ENCODE measurements at regions not wholly inside any gene's neighbourhood (a gene's known extent, or its start where the extent isn't known, plus 50 kb on each side); places are given as distances from the start of the nearest gene placed in this dataset.

GRCh38 chr5:40389591-40389990, 290.1 kb upstream of the PTGER4 start:
- no peak for DNase-seq (ENCODE audit: low read depth in 2 of 2)

- DNase-seq (ENCODE audit: low read depth in 2 of 2), result no peak
Measured at GRCh38 chr5:40386289-40386688, 293.4 kb upstream of the PTGER4 start.

DNA sequence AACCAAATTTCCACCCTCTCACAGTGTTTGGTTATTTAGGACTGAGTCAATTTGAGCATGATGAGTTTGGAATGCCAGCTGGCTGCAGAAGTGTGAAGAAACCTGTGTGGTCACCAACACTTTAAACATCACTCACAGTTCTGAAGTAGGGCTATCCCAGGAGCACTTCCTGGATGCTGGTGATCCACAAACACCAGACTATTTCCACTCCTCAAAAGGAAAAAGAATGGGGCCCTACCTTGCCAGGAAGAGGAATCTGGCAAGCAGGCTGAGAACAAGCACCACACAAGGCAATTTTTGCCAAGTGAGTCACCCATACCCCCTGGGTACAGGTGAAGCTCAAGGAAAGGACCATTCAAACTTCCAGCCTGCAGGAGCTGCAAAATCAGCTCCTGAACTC, 294.2 kb upstream of the PTGER4 start:
- no peak for DNase-seq (ENCODE audit: low read depth in 2 of 2)

DNA sequence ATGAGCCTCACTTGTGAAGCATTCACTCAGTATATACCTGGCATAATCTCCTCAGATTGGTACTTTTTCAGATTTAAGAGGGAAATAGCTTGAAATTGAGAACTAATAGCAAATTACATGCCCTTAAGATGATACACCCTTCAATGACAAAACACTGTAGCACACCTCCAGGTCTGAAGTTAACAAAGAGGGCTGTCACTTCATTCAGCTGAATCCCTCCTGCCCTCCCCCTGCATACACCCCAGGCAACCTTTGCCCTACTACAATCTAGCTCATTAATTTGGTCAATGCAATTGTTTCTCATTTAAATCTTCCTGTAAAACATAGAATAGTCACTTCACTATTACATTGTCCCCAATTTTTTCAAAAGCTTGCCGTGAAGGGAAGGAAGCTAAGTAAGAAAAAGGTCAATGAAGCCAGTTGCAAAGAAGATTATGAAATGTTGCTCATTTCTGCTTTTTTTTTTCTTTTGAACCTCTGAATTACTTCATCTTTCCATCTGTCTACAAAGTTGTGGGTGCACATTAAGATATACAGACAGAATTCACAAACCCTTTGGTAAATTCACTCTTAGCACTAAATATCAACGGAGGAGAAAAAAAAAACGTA, 294.8 kb upstream of the PTGER4 start:
- DNase-seq (ENCODE audit: low read depth in 2 of 2), result no peak

- no peak for DNase-seq (ENCODE audit: low read depth in 2 of 2)
Measured at GRCh38 chr5:40383749-40384651, 295.7 kb upstream of the PTGER4 start.

DNA sequence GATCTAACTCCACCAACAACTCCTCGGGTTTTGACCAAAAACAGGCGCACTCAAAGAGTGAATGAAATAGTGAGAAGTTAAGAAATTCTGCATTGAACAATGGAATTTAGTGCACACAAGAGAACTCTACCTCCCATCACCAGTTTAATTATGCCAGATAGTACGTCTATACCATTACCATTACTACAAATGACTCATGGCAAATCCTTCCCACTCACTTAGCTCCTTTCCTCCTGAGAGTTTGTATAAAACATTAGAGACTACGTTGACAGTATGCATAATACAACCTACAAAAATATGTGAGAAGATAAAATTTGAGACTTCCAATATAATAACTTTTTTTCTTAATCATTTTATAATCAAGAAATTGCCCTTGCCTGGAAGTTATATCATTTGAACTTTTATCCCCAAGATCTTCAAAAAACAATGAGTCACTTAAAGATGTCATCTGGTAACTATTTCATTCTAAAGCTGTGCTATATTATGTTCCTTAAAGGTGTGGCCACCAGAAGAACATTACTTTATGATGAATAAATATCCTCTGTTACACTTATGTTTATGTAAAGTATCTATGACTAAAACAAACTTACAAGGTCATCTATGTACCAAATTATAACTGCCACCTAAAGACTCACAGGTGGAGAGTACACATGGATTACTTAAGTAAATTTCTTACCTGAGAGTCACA, 297.9 kb upstream of the PTGER4 start:
- no peak for DNase-seq (ENCODE audit: low read depth in 2 of 2)

- no peak for DNase-seq (ENCODE audit: low read depth in 2 of 2)
Measured at GRCh38 chr5:40381016-40381415, 298.7 kb upstream of the PTGER4 start.

DNA sequence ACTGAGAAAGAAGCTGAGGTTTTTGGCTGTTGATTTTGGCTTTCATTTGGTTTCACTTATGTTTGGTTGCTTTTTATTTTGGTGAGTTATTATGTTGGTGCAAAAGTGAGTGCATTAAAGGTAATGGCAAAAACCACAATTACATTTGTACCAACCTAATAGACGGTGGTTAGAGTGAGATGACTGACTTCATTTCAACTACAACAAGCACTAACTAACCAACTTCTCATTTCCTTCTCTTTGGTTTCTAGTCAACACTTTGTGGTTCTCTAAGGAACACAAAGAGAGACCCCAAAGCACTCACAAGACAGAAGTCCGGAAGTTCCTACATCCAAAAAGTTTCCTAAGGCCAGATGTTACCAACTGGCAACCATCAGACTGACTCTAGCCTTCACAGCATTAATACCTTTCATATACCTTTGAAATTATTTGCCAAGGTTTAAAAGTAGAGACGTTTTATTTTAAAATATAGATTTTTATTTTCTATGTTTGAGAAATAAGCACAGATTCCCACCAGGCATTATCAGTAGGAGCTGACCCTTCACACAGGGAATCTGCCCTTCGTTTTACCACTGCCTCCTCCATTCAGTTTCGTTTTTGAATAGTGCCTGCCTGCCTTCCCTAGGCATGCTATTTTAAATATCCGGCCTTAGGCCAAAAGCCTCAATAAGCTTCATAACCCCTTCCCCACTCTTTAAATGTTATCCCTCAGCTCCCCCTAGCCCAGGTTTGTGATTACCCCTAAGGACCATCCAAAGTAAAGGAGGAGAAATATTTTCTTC, 301.1 kb upstream of the PTGER4 start:
- DNase-seq (ENCODE audit: low read depth in 2 of 2), result no peak

DNA sequence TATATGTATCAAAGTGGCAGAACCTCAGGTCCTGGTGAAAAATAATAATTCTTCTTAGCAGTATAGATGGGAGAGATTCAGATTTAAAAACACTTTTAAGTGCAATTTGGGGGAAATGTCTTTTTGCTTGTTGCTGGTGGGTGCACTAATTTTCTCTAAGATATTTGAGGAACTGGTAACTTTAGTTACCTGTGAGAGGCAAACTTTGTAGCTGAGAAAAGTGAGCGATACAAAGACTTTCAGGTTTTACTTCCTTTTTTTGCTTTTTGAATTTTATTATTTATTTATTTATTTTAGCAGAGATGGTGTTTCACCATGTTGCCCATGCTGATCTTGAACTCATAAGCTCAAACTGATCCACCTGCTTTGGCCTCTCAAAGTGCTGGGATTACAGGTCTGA, 303.1 kb upstream of the PTGER4 start:
- no peak for DNase-seq (ENCODE audit: low read depth in 2 of 2)

DNA sequence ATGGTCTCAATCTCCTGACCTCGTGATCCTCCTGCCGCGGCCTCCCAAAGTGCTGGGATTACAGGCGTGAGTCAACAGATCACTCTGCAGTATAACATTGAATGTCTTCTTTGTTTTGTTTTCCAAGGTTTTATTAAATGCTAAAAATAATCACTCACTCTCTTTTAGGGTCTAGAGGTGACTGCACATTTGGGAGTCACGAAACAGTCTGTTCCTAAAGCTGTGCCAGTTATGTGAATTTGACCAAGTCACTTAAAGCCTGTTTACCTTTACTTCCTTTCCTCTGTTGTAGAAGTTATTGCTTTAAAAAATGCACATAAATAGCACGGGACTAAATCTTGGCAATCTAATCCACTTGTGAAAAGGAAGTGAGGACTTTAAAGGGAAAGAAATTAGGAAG, 304.9 kb upstream of the PTGER4 start:
- no peak for DNase-seq (ENCODE audit: low read depth in 2 of 2)

DNA sequence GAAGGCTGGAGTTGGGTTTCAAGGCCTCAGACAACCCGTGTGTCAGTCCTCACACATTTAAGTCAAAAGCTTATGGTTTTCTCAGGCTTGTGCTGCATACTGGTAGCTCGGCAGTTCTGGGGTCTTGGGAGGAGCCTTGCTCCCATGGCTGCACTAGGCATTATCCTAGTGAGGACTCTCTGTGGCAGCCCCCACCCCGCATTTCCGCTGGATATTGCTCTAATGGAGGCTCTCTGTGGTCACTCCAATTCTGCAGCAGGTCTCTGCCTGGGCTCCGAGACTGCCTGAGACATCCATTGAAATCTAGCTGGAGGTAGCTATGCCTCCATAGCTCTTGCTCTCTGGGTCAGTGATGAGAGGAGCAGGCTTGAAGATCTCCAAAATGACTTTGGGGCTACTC, 311.5 kb upstream of the PTGER4 start:
- DNase-seq (ENCODE audit: low read depth in 2 of 2), result no peak

DNA sequence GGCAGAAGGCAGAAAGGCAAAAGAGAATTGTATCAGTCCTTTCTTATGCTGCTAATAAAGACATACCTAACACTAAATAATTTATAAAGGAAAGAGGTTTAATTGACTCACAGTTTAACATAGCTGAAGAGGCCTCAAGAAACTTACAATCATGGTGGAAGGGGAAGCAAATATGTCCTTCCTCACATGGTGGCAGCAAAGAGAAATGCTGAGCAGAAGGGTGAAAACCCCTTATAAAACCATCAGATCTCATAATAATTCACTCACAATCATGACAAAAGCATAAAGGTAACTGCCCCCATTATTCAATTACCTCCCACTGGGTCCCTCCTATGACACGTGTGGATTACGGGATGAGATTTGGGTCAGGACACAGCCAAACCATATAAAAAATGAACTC, 312.5 kb upstream of the PTGER4 start:
- DNase-seq (ENCODE audit: low read depth in 2 of 2), result no peak

DNA sequence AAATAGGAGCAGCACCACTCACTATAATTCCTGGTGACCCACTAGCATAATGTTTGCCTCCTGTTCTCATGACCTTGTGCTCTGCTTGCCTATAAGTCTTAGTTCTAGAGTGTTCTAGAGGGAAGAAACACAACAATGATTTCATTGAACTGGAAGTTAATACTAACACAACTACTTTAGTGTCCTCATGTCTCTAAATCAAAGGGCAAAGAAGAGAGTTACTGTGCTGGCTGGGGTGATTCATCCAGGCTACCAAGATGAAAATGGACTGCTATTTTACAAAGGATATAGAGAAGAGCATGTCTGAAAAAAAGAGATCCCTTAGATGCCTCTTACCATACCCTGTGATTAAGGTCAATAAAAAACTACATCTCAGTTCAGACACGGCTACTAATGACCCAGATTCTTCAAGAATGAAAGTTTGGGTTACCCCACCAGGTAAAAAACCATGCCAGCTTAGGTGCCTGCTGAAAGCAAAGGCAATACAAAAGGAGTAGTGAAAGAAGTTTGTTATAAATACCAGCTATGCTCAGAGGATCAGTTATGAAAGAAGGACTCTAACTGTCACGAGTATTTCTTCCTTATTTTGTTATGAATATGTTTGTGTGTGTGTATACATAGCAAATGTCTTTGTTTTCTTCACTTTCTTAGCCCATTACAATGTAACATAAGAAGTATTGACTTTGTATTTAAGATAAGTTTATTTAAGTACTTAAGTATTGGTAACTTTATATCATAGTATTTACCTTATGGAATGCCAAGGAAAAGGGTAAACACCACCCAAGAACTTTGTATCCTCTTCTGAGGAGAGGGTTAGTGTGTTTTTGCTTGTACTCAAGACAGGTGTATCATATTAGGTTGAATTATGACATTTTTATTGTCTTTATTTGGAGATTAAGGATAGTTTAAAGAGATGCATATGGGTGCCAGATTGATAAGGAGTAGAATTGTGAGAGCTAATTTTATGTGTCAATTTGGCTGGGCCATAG, 314.1 kb upstream of the PTGER4 start:
- DNase-seq (ENCODE audit: low read depth in 2 of 2), result no peak

DNA sequence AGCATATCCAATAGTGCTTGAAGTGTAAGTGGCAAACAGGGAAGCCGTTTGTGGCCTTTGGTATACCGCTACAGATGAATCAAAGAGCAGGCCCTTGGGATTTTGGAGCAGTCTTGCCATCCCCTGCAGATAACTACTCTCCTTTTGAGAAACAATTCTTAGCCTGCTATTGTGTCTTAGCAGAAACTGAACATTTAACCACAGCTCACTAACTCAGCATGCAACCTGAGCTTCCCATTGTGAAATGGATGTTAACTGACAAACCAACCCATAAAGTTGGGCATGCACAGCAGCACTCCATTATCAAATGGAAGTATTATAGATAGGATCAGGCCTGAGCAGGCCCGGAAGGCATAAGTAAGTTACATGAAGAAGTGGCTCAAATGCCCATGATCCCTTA, 315.3 kb upstream of the PTGER4 start:
- no peak for DNase-seq (ENCODE audit: low read depth in 2 of 2)

- no peak for DNase-seq (ENCODE audit: low read depth in 2 of 2)
Measured at GRCh38 chr5:40361378-40361777, 318.3 kb upstream of the PTGER4 start.

DNA sequence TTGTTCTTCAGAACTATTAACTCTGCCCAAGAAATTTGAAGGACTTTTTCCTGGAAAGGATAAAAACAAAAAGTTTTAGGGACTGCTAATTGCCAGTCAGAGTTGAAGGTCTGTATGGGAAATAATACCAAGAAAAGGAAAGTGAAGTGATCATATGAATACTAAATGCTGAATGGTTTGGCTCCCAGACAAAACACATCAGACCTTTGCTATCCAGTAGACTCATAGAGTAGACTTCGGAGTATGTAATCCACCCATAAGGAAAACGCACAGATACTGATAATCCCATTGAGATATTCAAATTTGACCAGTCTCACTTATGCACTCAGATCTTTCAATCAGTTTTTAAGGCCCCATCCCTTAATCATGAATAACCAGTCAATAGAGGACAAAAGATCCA, 319.0 kb upstream of the PTGER4 start:
- DNase-seq (ENCODE audit: low read depth in 2 of 2), result no peak

GRCh38 chr5:40359832-40360231, 319.9 kb upstream of the PTGER4 start:
- DNase-seq (ENCODE audit: low read depth in 2 of 2), result no peak

- no peak for DNase-seq (ENCODE audit: low read depth in 2 of 2)
Measured at GRCh38 chr5:40359093-40359492, 320.6 kb upstream of the PTGER4 start.

GRCh38 chr5:40356248-40356647, 323.5 kb upstream of the PTGER4 start:
- no peak for DNase-seq (ENCODE audit: low read depth in 2 of 2)

- DNase-seq (ENCODE audit: low read depth in 2 of 2), result no peak
Measured at GRCh38 chr5:40355846-40356245, 323.9 kb upstream of the PTGER4 start.

DNA sequence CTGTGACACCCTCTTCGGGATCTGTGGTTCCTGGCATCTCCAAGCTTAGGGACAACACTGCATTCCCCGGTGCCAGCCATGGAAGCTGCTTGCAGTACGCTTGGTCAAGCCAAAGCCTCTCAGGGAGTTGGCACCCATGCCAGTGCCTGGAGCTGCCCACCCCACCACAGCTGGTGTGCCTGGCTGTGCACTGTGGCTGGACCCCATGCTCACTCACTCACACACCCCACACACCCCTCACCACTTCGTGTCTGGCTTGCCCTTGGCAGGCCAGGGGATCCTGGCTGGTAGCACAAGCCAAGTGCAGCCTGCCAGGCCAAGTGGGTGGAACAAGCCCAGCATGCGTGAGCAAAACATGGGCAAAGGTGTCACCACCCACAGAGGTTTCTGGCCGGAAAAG, 324.5 kb upstream of the PTGER4 start:
- no peak for DNase-seq (ENCODE audit: low read depth in 2 of 2)
